ENCODE measurements at regions not wholly inside any gene's neighbourhood (a gene's known extent, or its start where the extent isn't known, plus 50 kb on each side); places are given as distances from the start of the nearest gene placed in this dataset.

GRCh38 chrX:97666890-97667289, 783.2 kb downstream of the RPA4 start:
- DNase-seq, result no peak

- no peak for DNase-seq
These were observed 784.4 kb downstream of the RPA4 start for GRCh38 chrX:97668126-97668525.

- no peak for DNase-seq
These were observed 788.4 kb downstream of the RPA4 start for GRCh38 chrX:97672138-97672537.

- no peak for DNase-seq
These were observed 788.9 kb downstream of the RPA4 start for GRCh38 chrX:97672608-97673007.

- DNase-seq, result no peak
These were observed 789.4 kb downstream of the RPA4 start for GRCh38 chrX:97673135-97673534.

- no peak for DNase-seq
These were observed 799.5 kb downstream of the RPA4 start for GRCh38 chrX:97682991-97683840.

- DNase-seq, result peak in 1 of 2 donors; percentile 7
These were observed 802.0 kb downstream of the RPA4 start for GRCh38 chrX:97685753-97686152.

GRCh38 chrX:97691901-97692455, 808.3 kb downstream of the RPA4 start:
- DNase-seq, result no peak

GRCh38 chrX:97692575-97692974, 808.9 kb downstream of the RPA4 start:
- no peak for DNase-seq

GRCh38 chrX:97700547-97700946, 816.8 kb downstream of the RPA4 start:
- no peak for DNase-seq

GRCh38 chrX:97704474-97704873, 820.8 kb downstream of the RPA4 start:
- DNase-seq, result no peak

GRCh38 chrX:97704881-97705280, 821.2 kb downstream of the RPA4 start:
- no peak for DNase-seq

- DNase-seq, result no peak
These were observed 822.2 kb downstream of the RPA4 start for GRCh38 chrX:97705936-97706335.

GRCh38 chrX:97714072-97714471, 830.4 kb downstream of the RPA4 start:
- no peak for DNase-seq

GRCh38 chrX:97728215-97728614, 844.5 kb downstream of the RPA4 start:
- no peak for DNase-seq

- DNase-seq, result no peak
These were observed 856.3 kb downstream of the RPA4 start for GRCh38 chrX:97740044-97740443.

- no peak for DNase-seq
These were observed 857.2 kb downstream of the RPA4 start for GRCh38 chrX:97740886-97741285.

- DNase-seq, result no peak
These were observed 859.3 kb downstream of the RPA4 start for GRCh38 chrX:97743014-97743413.

- no peak for DNase-seq
These were observed 863.6 kb downstream of the RPA4 start for GRCh38 chrX:97747346-97747745.

- no peak for DNase-seq
These were observed 867.3 kb downstream of the RPA4 start for GRCh38 chrX:97751016-97751415.

- no peak for DNase-seq
These were observed 868.0 kb downstream of the RPA4 start for GRCh38 chrX:97751735-97752134.

- no peak for DNase-seq
These were observed 873.2 kb downstream of the RPA4 start for GRCh38 chrX:97756879-97757278.

- no peak for DNase-seq
These were observed 879.7 kb downstream of the RPA4 start for GRCh38 chrX:97763391-97763790.

GRCh38 chrX:97763981-97764380, 880.3 kb downstream of the RPA4 start:
- DNase-seq, result no peak
